ENCODE measurements at regions not wholly inside any gene's neighbourhood (a gene's known extent, or its start where the extent isn't known, plus 50 kb on each side); places are given as distances from the start of the nearest gene placed in this dataset.

GRCh38 chr9:16950051-16950450 is 79.6 kb upstream of the BNC2 start:
- no peak for TF ChIP-seq OSR1 (CRISPR knock-in tag; IDR thresholded peaks at IDR 0.05)
- TF ChIP-seq SNAI2 (CRISPR knock-in tag; IDR thresholded peaks at IDR 0.05) = no peak
- no peak for TF ChIP-seq ZFP3 (CRISPR knock-in tag; IDR thresholded peaks at IDR 0.05)
- no peak for TF ChIP-seq TSHZ2 (CRISPR knock-in tag; IDR thresholded peaks at IDR 0.05)
- no peak for ATAC-seq

- ATAC-seq = no peak
- TF ChIP-seq RARB (CRISPR knock-in tag; IDR thresholded peaks at IDR 0.05) (no peak), ARNTL (CRISPR knock-in tag; IDR thresholded peaks at IDR 0.05; ENCODE audit: borderline replicate concordance, low read depth) (no peak), ZNF8 (CRISPR knock-in tag; IDR thresholded peaks at IDR 0.05) (no peak), TCF4 (CRISPR knock-in tag; IDR thresholded peaks at IDR 0.05; ENCODE audit: borderline replicate concordance) (no peak), ZC3H10 (CRISPR knock-in tag; IDR thresholded peaks at IDR 0.05) (no peak), OSR1 (CRISPR knock-in tag; IDR thresholded peaks at IDR 0.05) (no peak), ZFP3 (CRISPR knock-in tag; IDR thresholded peaks at IDR 0.05) (no peak), POU6F1 (CRISPR knock-in tag; IDR thresholded peaks at IDR 0.05; ENCODE audit: borderline replicate concordance, low read depth) (no peak), TSHZ2 (CRISPR knock-in tag; IDR thresholded peaks at IDR 0.05) (no peak), GLIS3 (CRISPR knock-in tag; IDR thresholded peaks at IDR 0.05) (no peak), ZNF565 (CRISPR knock-in tag; conservative IDR thresholded peaks at IDR 0.05; ENCODE audit: low read depth) (no peak), PPARA (CRISPR knock-in tag; IDR thresholded peaks at IDR 0.05; ENCODE audit: borderline replicate concordance) (no peak), SNAI2 (CRISPR knock-in tag; IDR thresholded peaks at IDR 0.05) (no peak), ZFP30 (CRISPR knock-in tag; IDR thresholded peaks at IDR 0.05) (no peak), ISL1 (CRISPR knock-in tag; IDR thresholded peaks at IDR 0.05) (no peak), CREB5 (CRISPR knock-in tag; IDR thresholded peaks at IDR 0.05; ENCODE audit: low read depth) (no peak), PATZ1 (CRISPR knock-in tag; IDR thresholded peaks at IDR 0.05; ENCODE audit: borderline replicate concordance) (no peak), ESRRG (CRISPR knock-in tag; IDR thresholded peaks at IDR 0.05) (no peak), ZNF70 (CRISPR knock-in tag; IDR thresholded peaks at IDR 0.05) (no peak)
Observed at GRCh38 chr9:16930578-16930977, 60.1 kb upstream of the BNC2 start.

GRCh38 chr9:16928179-16928945 is 57.9 kb upstream of the BNC2 start:
- ATAC-seq = no peak
- no peak for TF ChIP-seq GLIS3 (CRISPR knock-in tag; IDR thresholded peaks at IDR 0.05)
- TF ChIP-seq CSRNP3 (CRISPR knock-in tag; IDR thresholded peaks at IDR 0.05) = no peak
- no peak for TF ChIP-seq ZFP3 (CRISPR knock-in tag; IDR thresholded peaks at IDR 0.05)
- no peak for TF ChIP-seq ZC3H10 (CRISPR knock-in tag; IDR thresholded peaks at IDR 0.05)
- TF ChIP-seq ZFP30 (CRISPR knock-in tag; IDR thresholded peaks at IDR 0.05) = no peak
- TF ChIP-seq ZNF70 (CRISPR knock-in tag; IDR thresholded peaks at IDR 0.05) = no peak
- no peak for TF ChIP-seq PATZ1 (CRISPR knock-in tag; IDR thresholded peaks at IDR 0.05; ENCODE audit: borderline replicate concordance)
- TF ChIP-seq RARB (CRISPR knock-in tag; IDR thresholded peaks at IDR 0.05) = no peak
